Esophagus squamous epithelium (tissue), 5 donors: ENCODE measurements at regions not wholly inside any gene's neighbourhood (a gene's known extent, or its start where the extent isn't known, plus 50 kb on each side); places are given as distances from the start of the nearest gene placed in this dataset.

Source experiments
- DNase-seq: peaks from one replicate; lab custom pipeline; 2025; lab: John Stamatoyannopoulos, UW
- H3K27ac ChIP-seq, 4 donors: fragments of 200-600 bp; sonication (generic); one replicate each; pipeline ENCODE4 v1.5.1; 2016 to 2019; ENCODE audit warnings: mild to moderate bottlenecking in 1 of 4
- H3K27me3 ChIP-seq, 4 donors: fragments of 200-600 bp; sonication (generic); 1 replicate in 3 of 4; 2 replicates in 1 of 4; pipeline versions ENCODE4 v1.5.1 to v1.6.0; 2017 to 2021; ENCODE audit warnings: antibody characterized with exemption in 1 of 4
- H3K36me3 ChIP-seq, 3 donors: fragments of 200-600 bp; sonication (generic); one replicate each; pipeline ENCODE4 v1.5.1; 2016 to 2019
- H3K4me1 ChIP-seq, 3 donors: fragments of 200-600 bp; sonication (generic); one replicate each; pipeline ENCODE4 v1.5.1; 2017 to 2019
- H3K4me3 ChIP-seq, 4 donors: fragments of 200-600 bp; sonication (generic); 1 replicate in 3 of 4; 2 replicates in 1 of 4; pipeline ENCODE4 v1.5.1; 2016 to 2019; ENCODE audit warnings: mild to moderate bottlenecking in 2 of 4, moderate library complexity in 1 of 4
- H3K9me3 ChIP-seq, 3 donors: fragments of 200-600 bp; sonication (generic); one replicate each; pipeline ENCODE4 v1.5.1; 2016 to 2019
- CTCF ChIP-seq, 6 experiments: fragments of 450-650 bp in 4 of 6; fragments of 200-600 bp in 2 of 6; sonication (generic) in 2 of 6; IDR thresholded peaks; one replicate each; pipeline ENCODE4 v1.5.1; 2016 to 2019; ENCODE audit warnings: antibody characterized with exemption in 6 of 6, mild to moderate bottlenecking in 4 of 6, moderate library complexity in 4 of 6
- POLR2A ChIP-seq, 4 donors: fragments of 450-650 bp; IDR thresholded peaks; one replicate each; pipeline ENCODE4 v1.6.1; 2017; ENCODE audit warnings: antibody characterized with exemption in 4 of 4, mild to moderate bottlenecking in 4 of 4, moderate library complexity in 3 of 4
- WGBS, 2 donors: methylation state at CpG; one replicate each; pipeline ENCODE4 v1.1.5; 2018; 5-methylcytosine and 5-hydroxymethylcytosine counted together
- intact Hi-C: fragments of 100-400 bp; cut with DNase I; formaldehyde crosslinking; loops from one replicate; pipeline ENCODE4 v1.15.0; 2022
- donor health status: DM: yes; HTN: yes; CAD: no.

DNA sequence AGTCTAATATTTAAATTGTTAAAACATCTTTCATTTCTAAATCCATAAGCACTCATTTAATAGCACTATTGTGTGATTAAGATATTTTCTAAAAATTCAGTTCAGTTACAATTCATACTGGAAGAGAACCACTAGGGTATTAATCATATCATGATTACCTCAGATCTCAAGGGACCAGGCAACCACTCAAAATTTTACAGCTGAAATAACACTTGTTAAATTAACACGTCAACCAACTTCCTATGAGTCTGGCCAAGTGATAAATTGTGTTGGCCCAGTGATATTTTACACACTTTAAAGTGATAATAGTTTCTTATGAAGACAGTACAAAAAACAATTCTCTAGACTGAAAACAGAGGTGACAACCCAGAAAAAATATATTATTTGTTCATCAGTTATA is 869.0 kb upstream of the ADGRB3 start:
- H3K27ac ChIP-seq = no peak overlapping the region
- H3K9me3 ChIP-seq = no peaks in the 10 kb centered on the region
- intact Hi-C loops = no loop called here
- no peak for DNase-seq
- H3K36me3 ChIP-seq = no peaks in the 10 kb centered on the region
- no peak overlapping the region for H3K4me3 ChIP-seq
- no peaks in the 10 kb centered on the region for H3K4me1 ChIP-seq
- 0 to 25% methylated on average over 1 of the region's 1 CpG for WGBS, 2 donors
- no peaks in the 10 kb centered on the region for H3K27me3 ChIP-seq
- TF ChIP-seq CTCF (IDR thresholded peaks at IDR 0.05) (no peak), POLR2A (IDR thresholded peaks at IDR 0.05) (no peak)

DNA sequence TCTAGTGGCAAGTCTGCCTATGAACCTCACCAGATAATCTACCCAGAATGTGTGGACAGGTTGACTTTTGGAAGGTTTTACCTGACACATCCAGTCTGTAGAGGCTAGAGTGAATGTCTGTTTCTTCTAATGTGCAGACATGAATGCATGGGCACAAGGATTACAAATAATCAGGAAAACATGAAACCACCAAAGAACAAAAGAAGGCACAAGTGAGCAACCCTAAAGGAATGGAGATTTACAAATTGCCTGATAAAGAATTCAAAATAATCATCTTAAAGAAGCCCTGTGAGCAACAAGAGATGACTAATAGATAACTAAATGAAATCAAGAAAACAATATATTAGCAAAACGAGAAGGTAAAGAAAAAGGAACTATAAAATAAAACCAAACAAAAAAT is 876.1 kb upstream of the ADGRB3 start:
- Histone ChIP-seq H3K4me1 (no peaks in the 10 kb centered on the region), H3K27ac (no peak overlapping the region), H3K36me3 (no peaks in the 10 kb centered on the region), H3K9me3 (peaks cover 0 to 15% (median 6%) of the 10 kb centered on the region in 3 donors), H3K4me3 (no peak overlapping the region), H3K27me3 (no peaks in the 10 kb centered on the region)
- TF ChIP-seq CTCF (IDR thresholded peaks at IDR 0.05) (no peak), POLR2A (IDR thresholded peaks at IDR 0.05) (no peak)
- no peak for DNase-seq
- intact Hi-C loops = no loop called here
- WGBS, 2 donors = 35 to 41% methylated on average over 1 of the region's 1 CpG

DNA sequence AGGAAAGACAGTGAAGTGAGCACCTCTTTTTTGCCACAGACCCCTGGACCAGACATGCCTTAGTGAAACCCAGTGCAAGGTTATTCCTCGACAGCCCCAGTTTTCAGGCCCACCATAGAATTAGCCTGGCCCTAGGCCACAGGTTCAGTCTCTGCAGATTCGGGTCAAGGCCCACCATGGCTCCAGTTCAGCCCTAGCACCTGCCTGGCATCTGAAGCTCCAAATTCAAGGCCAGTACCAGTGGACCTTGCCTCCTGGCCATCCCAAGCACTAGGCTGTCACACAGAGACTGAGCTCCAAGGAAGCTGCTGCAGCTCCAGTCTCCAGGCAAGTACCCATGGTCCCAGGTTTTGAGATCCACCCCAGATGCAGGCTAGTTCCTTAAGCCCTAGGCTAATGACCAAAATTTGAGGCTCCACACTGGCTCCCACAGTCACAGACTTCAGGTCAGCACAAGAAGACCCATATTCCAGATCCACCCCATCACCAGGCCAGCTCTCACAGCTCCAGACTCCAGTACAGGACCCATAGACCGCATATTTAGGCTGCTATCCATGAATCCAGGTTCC is 877.5 kb upstream of the ADGRB3 start:
- no peaks in the 10 kb centered on the region for H3K36me3 ChIP-seq
- no peak for DNase-seq
- 8 to 80% methylated on average over 1 to 2 of the region's 3 CpGs for WGBS, 2 donors
- H3K4me1 ChIP-seq = no peaks in the 10 kb centered on the region
- TF ChIP-seq CTCF (IDR thresholded peaks at IDR 0.05) (no peak), POLR2A (IDR thresholded peaks at IDR 0.05) (no peak)
- H3K9me3 ChIP-seq = peaks cover 0 to 15% (median 9%) of the 10 kb centered on the region in 3 donors
- no peaks in the 10 kb centered on the region for H3K27me3 ChIP-seq
- no peak overlapping the region for H3K27ac ChIP-seq
- H3K4me3 ChIP-seq = no peak overlapping the region
- intact Hi-C loops = no loop called here

DNA sequence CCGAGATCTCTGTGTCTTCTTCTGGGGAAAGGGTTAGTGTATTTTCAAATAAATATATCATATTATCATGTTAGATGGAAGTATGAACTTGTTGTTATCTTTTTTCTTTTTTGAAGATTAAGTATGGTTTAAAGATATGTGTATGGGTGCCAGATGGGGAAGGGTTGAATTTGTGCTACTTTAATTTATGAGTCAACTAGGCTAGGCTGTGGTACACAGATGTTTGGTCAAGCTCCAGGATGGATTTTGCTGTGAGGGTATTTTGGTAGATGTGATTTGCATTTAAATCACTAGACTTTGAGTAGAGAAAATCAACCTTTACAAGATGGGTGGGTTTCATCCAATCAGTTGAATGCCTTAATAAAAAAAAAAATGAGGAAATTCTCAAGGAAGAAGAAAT is 886.6 kb upstream of the ADGRB3 start:
- no peak overlapping the region for H3K4me3 ChIP-seq
- H3K36me3 ChIP-seq = no peaks in the 10 kb centered on the region
- TF ChIP-seq CTCF (IDR thresholded peaks at IDR 0.05) = no peak
- no peak for TF ChIP-seq POLR2A (IDR thresholded peaks at IDR 0.05)
- WGBS, 2 donors = 79 to 86% methylated on average over 1 of the region's 1 CpG
- no peak overlapping the region for H3K27ac ChIP-seq
- H3K9me3 ChIP-seq = peaks cover 0 to 3% (median 0%) of the 10 kb centered on the region in 3 donors
- intact Hi-C loops = no loop called here
- no peaks in the 10 kb centered on the region for H3K27me3 ChIP-seq
- H3K4me1 ChIP-seq = no peaks in the 10 kb centered on the region
- DNase-seq = no peak

GRCh38 chr6:67736816-67737215 is 898.3 kb upstream of the ADGRB3 start:
- H3K27ac ChIP-seq = no peak overlapping the region
- no peaks in the 10 kb centered on the region for H3K36me3 ChIP-seq
- peaks cover 0 to 16% (median 4%) of the 10 kb centered on the region in 3 donors for H3K9me3 ChIP-seq
- intact Hi-C loops = no loop called here
- no peaks in the 10 kb centered on the region for H3K4me1 ChIP-seq
- DNase-seq = no peak
- H3K27me3 ChIP-seq = no peaks in the 10 kb centered on the region
- TF ChIP-seq CTCF (IDR thresholded peaks at IDR 0.05) (no peak), POLR2A (IDR thresholded peaks at IDR 0.05) (no peak)
- no peak overlapping the region for H3K4me3 ChIP-seq
